CD14-positive monocyte (primary cell): ENCODE measurements at regions not wholly inside any gene's neighbourhood (a gene's known extent, or its start where the extent isn't known, plus 50 kb on each side); places are given as distances from the start of the nearest gene placed in this dataset.

Source experiments
- DNase-seq, 3 donors: peaks; one replicate each; pipeline ENCODE4 v3.0.0-alpha.2; 2011 to 2022
- H2AFZ ChIP-seq: 2 replicates; pipeline ENCODE4 v1.6.0; 2012; ENCODE audit warnings: mild to moderate bottlenecking, low read depth, low read length, inconsistent platforms; ENCODE audit not compliant: insufficient read depth, poor library complexity, severe bottlenecking
- H3K27ac ChIP-seq, 2 donors: 1 replicate in 1 of 2; 2 replicates in 1 of 2; pipeline ENCODE4 v1.5.1; 2012 to 2013; ENCODE audit warnings: low read length in 2 of 2, control low read depth in 1 of 2, inconsistent platforms in 1 of 2, low read depth in 1 of 2, mild to moderate bottlenecking in 1 of 2
- H3K27me3 ChIP-seq, 2 donors: one replicate each; pipeline versions ENCODE4 v1.6.0 to v1.6.1; 2011 to 2013; ENCODE audit warnings: low read length in 2 of 2; ENCODE audit not compliant: control insufficient read depth in 2 of 2, insufficient read depth in 2 of 2
- H3K36me3 ChIP-seq, 2 donors: replicated peaks in 1 of 2; 1 replicate in 1 of 2; 2 replicates in 1 of 2; pipeline versions ENCODE4 v1.5.1 to v1.6.1; 2012 to 2013; ENCODE audit warnings: low read length in 2 of 2, control low read depth in 1 of 2, inconsistent platforms in 1 of 2, mild to moderate bottlenecking in 1 of 2; ENCODE audit not compliant: insufficient read depth in 2 of 2, control insufficient read depth in 1 of 2
- H3K4me1 ChIP-seq, 2 donors: 1 replicate in 1 of 2; 2 replicates in 1 of 2; pipeline versions ENCODE4 v1.5.1 to v1.6.1; 2012 to 2013; ENCODE audit warnings: low read length in 2 of 2, control low read depth in 1 of 2, inconsistent platforms in 1 of 2, mild to moderate bottlenecking in 1 of 2, moderate library complexity in 1 of 2; ENCODE audit not compliant: insufficient read depth in 2 of 2, control insufficient read depth in 1 of 2
- H3K4me2 ChIP-seq: replicated peaks from 2 replicates; pipeline ENCODE3; 2012; ENCODE audit warnings: low read length, moderate library complexity, mild to moderate bottlenecking; ENCODE audit not compliant: poor library complexity, severe bottlenecking; ENCODE audit errors: extremely low read depth
- H3K4me3 ChIP-seq, 3 experiments: fragments of 200-600 bp in 1 of 3; sonication (generic) in 1 of 3; replicated peaks in 1 of 3; 1 replicate in 2 of 3; 2 replicates in 1 of 3; pipeline ENCODE4 v1.5.1; 2011 to 2013; ENCODE audit warnings: low read length in 3 of 3, mild to moderate bottlenecking in 3 of 3, control low read depth in 2 of 3, low read depth in 2 of 3, inconsistent platforms in 1 of 3, moderate library complexity in 1 of 3
- H3K79me2 ChIP-seq: 2 replicates; pipeline ENCODE4 v1.6.0; 2012; ENCODE audit warnings: mild to moderate bottlenecking, control low read depth, inconsistent platforms, low read length, moderate library complexity; ENCODE audit not compliant: insufficient read depth
- H3K9ac ChIP-seq: 2 replicates; pipeline ENCODE4 v1.6.0; 2017; ENCODE audit warnings: low read length, mild to moderate bottlenecking; ENCODE audit not compliant: insufficient read depth, poor library complexity, severe bottlenecking
- H3K9me3 ChIP-seq, 2 donors: replicated peaks in 1 of 2; 1 replicate in 1 of 2; 2 replicates in 1 of 2; pipeline versions ENCODE4 v1.5.1 to v1.6.1; 2012 to 2013; ENCODE audit warnings: low read length in 2 of 2, control low read depth in 1 of 2; ENCODE audit not compliant: control insufficient read depth in 1 of 2, insufficient read depth in 1 of 2
- H4K20me1 ChIP-seq: 2 replicates; pipeline ENCODE4 v1.6.0; 2012; ENCODE audit warnings: mild to moderate bottlenecking, low read length, control low read depth, moderate library complexity; ENCODE audit not compliant: insufficient read depth
- H3K27ac Mint-ChIP-seq, 7 donors: one replicate each; pipeline ENCODE4 v1.8.0; 2020; ENCODE audit warnings: mild to moderate bottlenecking in 7 of 7, mixed read lengths in 7 of 7, moderate library complexity in 6 of 7, inconsistent platforms in 2 of 7
- H3K27me3 Mint-ChIP-seq, 3 donors: one replicate each; pipeline ENCODE4 v1.8.0; 2021 to 2022; ENCODE audit warnings: low read depth in 3 of 3, mild to moderate bottlenecking in 3 of 3, mixed read lengths in 3 of 3, moderate library complexity in 3 of 3, inconsistent platforms in 1 of 3
- H3K36me3 Mint-ChIP-seq, 2 donors: one replicate each; pipeline ENCODE4 v1.8.0; 2020; ENCODE audit warnings: mixed read lengths in 2 of 2, inconsistent platforms in 1 of 2, mild to moderate bottlenecking in 1 of 2
- H3K4me1 Mint-ChIP-seq: one replicate; pipeline ENCODE4 v1.8.0; 2020; ENCODE audit warnings: mild to moderate bottlenecking, mixed read lengths
- H3K4me3 Mint-ChIP-seq, 2 donors: one replicate each; pipeline ENCODE4 v1.8.0; 2020; ENCODE audit warnings: mild to moderate bottlenecking in 2 of 2, mixed read lengths in 2 of 2, moderate library complexity in 1 of 2
- H3K9me3 Mint-ChIP-seq, 7 donors: one replicate each; pipeline ENCODE4 v1.8.0; 2020 to 2022; ENCODE audit warnings: mixed read lengths in 7 of 7, mild to moderate bottlenecking in 6 of 7, moderate library complexity in 6 of 7, inconsistent platforms in 2 of 7
- WGBS: methylation state at CpG from one replicate; pipeline ENCODE4 v1.1.5; 2013; ENCODE audit warnings: missing lambda C conversion rate; ENCODE audit not compliant: insufficient coverage; 5-methylcytosine and 5-hydroxymethylcytosine counted together
- intact Hi-C, 2 donors: fragments of 100-400 bp; cut with micrococcal nuclease; formaldehyde crosslinking; loops; one replicate each; pipeline versions ENCODE4 v1.15.0 to v1.15.1; 2023
- TF ChIP-seq, protein P1 (sequence below): fragments of 200-600 bp; IDR thresholded peaks from one replicate; pipeline ENCODE4 v1.8.0; 2022; ENCODE audit warnings: antibody characterized with exemption, mild to moderate bottlenecking

GRCh38 chr12:127389923-127390322 lies 877.0 kb upstream of the TMEM132C start:
- Histone ChIP-seq H3K4me3 (no peak overlapping the region), H3K79me2 (no peaks in the 10 kb centered on the region), H3K36me3 (no peaks in the 10 kb centered on the region), H3K27ac (no peak overlapping the region), H3K27me3 (no peaks in the 10 kb centered on the region), H3K9ac (no peak overlapping the region), H3K4me2 (no peak overlapping the region), H4K20me1 (no peaks in the 10 kb centered on the region), H2AFZ (no peak overlapping the region), H3K4me1 (no peaks in the 10 kb centered on the region), H3K9me3 (no peaks in the 10 kb centered on the region)
- intact Hi-C loops = no loop called here
- H3K4me1 Mint-ChIP-seq = no peaks in the 10 kb centered on the region
- TF ChIP-seq, protein P1, sequence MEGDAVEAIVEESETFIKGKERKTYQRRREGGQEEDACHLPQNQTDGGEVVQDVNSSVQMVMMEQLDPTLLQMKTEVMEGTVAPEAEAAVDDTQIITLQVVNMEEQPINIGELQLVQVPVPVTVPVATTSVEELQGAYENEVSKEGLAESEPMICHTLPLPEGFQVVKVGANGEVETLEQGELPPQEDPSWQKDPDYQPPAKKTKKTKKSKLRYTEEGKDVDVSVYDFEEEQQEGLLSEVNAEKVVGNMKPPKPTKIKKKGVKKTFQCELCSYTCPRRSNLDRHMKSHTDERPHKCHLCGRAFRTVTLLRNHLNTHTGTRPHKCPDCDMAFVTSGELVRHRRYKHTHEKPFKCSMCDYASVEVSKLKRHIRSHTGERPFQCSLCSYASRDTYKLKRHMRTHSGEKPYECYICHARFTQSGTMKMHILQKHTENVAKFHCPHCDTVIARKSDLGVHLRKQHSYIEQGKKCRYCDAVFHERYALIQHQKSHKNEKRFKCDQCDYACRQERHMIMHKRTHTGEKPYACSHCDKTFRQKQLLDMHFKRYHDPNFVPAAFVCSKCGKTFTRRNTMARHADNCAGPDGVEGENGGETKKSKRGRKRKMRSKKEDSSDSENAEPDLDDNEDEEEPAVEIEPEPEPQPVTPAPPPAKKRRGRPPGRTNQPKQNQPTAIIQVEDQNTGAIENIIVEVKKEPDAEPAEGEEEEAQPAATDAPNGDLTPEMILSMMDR = no peak
- peaks cover 0 to 6% (median 0%) of the 10 kb centered on the region in 3 donors for H3K27me3 Mint-ChIP-seq
- H3K9me3 Mint-ChIP-seq = peaks cover 0 to 5% (median 0%) of the 10 kb centered on the region in 7 donors
- H3K27ac Mint-ChIP-seq = no peak overlapping the region
- no CpG with 5 or more reads among the region's 2 CpGs for WGBS
- no peak for DNase-seq
- H3K4me3 Mint-ChIP-seq = no peak overlapping the region
- no peaks in the 10 kb centered on the region for H3K36me3 Mint-ChIP-seq

DNA sequence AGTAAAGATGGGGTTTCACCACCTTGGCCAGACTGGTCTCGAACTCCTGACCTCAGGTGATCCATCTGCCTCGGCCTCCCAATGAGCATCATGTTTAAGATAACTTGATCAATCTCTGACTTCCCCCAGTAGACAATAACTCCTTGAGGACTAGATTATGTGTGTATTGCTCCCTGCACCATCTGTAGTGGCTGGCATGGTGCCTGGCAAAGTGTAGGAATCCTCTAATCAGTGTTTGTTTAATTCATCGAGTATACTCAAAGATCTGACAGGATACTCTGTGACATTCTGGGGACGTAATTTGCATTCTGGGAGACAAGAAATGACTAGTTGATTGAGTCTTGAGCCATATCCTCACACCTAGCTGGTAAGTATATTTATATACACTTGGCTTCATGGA lies 873.5 kb upstream of the TMEM132C start:
- no peak overlapping the region for H3K4me2 ChIP-seq
- DNase-seq = no peak
- no peak overlapping the region for H3K4me3 Mint-ChIP-seq
- no peaks in the 10 kb centered on the region for H3K36me3 ChIP-seq
- H3K4me1 Mint-ChIP-seq = no peaks in the 10 kb centered on the region
- no peaks in the 10 kb centered on the region for H4K20me1 ChIP-seq
- H3K27ac Mint-ChIP-seq = no peak overlapping the region
- no peaks in the 10 kb centered on the region for H3K36me3 Mint-ChIP-seq
- no peak overlapping the region for H3K9ac ChIP-seq
- H3K27me3 ChIP-seq = no peaks in the 10 kb centered on the region
- no peaks in the 10 kb centered on the region for H3K9me3 ChIP-seq
- H3K79me2 ChIP-seq = no peaks in the 10 kb centered on the region
- no peaks in the 10 kb centered on the region for H3K4me1 ChIP-seq
- intact Hi-C loops = no loop called here
- H3K9me3 Mint-ChIP-seq = peaks cover 0 to 2% (median 0%) of the 10 kb centered on the region in 7 donors
- no peak overlapping the region for H3K4me3 ChIP-seq
- WGBS = no CpG with 5 or more reads among the region's 4 CpGs
- TF ChIP-seq, protein P1 = no peak
- no peak overlapping the region for H2AFZ ChIP-seq
- no peaks in the 10 kb centered on the region for H3K27me3 Mint-ChIP-seq
- no peak overlapping the region for H3K27ac ChIP-seq
